ENCODE measurements at regions not wholly inside any gene's neighbourhood (a gene's known extent, or its start where the extent isn't known, plus 50 kb on each side); places are given as distances from the start of the nearest gene placed in this dataset.

GRCh38 chr3:102736288-102736974 is 301.6 kb downstream of the ZPLD1 start:
- TF ChIP-seq SUZ12 (IDR thresholded peaks at IDR 0.05; ENCODE audit: extremely low read depth, insufficient read depth, insufficient read length): no peak
- no peak for TF ChIP-seq ZNF274 (IDR thresholded peaks at IDR 0.05; ENCODE audit: low read depth, low read length)
- no peak for TF ChIP-seq YY1 (IDR thresholded peaks at IDR 0.05; ENCODE audit: insufficient read depth, insufficient read length)
